ENCODE measurements at regions not wholly inside any gene's neighbourhood (a gene's known extent, or its start where the extent isn't known, plus 50 kb on each side); places are given as distances from the start of the nearest gene placed in this dataset.

- Histone ChIP-seq H2AFZ (no peak overlapping the region), H3K4me1 (no peaks in the 10 kb centered on the region), H3K27me3 (ENCODE audit: control insufficient read depth, insufficient read depth, low read length) (no peaks in the 10 kb centered on the region), H3K4me2 (ENCODE audit: low read length) (no peak overlapping the region), H3K79me2 (no peaks in the 10 kb centered on the region), H3K9ac (no peak overlapping the region), H3K9me3 (ENCODE audit: control insufficient read depth, low read length) (no peaks in the 10 kb centered on the region), H3K4me3 (ENCODE audit: low read depth, low read length) (no peak overlapping the region), H3K27ac (no peak overlapping the region), H3K36me3 (ENCODE audit: control insufficient read depth, insufficient read depth, low read length) (no peaks in the 10 kb centered on the region)
- TF ChIP-seq, protein P1, sequence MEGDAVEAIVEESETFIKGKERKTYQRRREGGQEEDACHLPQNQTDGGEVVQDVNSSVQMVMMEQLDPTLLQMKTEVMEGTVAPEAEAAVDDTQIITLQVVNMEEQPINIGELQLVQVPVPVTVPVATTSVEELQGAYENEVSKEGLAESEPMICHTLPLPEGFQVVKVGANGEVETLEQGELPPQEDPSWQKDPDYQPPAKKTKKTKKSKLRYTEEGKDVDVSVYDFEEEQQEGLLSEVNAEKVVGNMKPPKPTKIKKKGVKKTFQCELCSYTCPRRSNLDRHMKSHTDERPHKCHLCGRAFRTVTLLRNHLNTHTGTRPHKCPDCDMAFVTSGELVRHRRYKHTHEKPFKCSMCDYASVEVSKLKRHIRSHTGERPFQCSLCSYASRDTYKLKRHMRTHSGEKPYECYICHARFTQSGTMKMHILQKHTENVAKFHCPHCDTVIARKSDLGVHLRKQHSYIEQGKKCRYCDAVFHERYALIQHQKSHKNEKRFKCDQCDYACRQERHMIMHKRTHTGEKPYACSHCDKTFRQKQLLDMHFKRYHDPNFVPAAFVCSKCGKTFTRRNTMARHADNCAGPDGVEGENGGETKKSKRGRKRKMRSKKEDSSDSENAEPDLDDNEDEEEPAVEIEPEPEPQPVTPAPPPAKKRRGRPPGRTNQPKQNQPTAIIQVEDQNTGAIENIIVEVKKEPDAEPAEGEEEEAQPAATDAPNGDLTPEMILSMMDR (IDR thresholded peaks at IDR 0.05), result no peak
These were observed 622.5 kb downstream of the TYW1 start for GRCh38 chr7:67619175-67619574.

- no peaks in the 10 kb centered on the region for H3K27me3 ChIP-seq (ENCODE audit: control insufficient read depth, insufficient read depth, low read length)
- H3K4me1 ChIP-seq, result no peaks in the 10 kb centered on the region
- no peak overlapping the region for H2AFZ ChIP-seq
- H3K4me2 ChIP-seq (ENCODE audit: low read length), result no peak overlapping the region
- H3K36me3 ChIP-seq (ENCODE audit: control insufficient read depth, insufficient read depth, low read length), result no peaks in the 10 kb centered on the region
- no peak overlapping the region for H3K9ac ChIP-seq
- H3K27ac ChIP-seq, result no peak overlapping the region
- H3K79me2 ChIP-seq, result no peaks in the 10 kb centered on the region
- no peak overlapping the region for H3K4me3 ChIP-seq (ENCODE audit: low read depth, low read length)
- TF ChIP-seq, protein P1 (IDR thresholded peaks at IDR 0.05), result no peak
- H3K9me3 ChIP-seq (ENCODE audit: control insufficient read depth, low read length), result no peaks in the 10 kb centered on the region
These were observed 623.7 kb downstream of the TYW1 start for GRCh38 chr7:67620216-67620933.

GRCh38 chr7:67621704-67622103, 625.1 kb downstream of the TYW1 start:
- no peaks in the 10 kb centered on the region for H3K36me3 ChIP-seq (ENCODE audit: control insufficient read depth, insufficient read depth, low read length)
- H3K27ac ChIP-seq, result no peak overlapping the region
- H3K27me3 ChIP-seq (ENCODE audit: control insufficient read depth, insufficient read depth, low read length), result no peaks in the 10 kb centered on the region
- H3K4me2 ChIP-seq (ENCODE audit: low read length), result no peak overlapping the region
- no peak overlapping the region for H3K4me3 ChIP-seq (ENCODE audit: low read depth, low read length)
- TF ChIP-seq, protein P1 (IDR thresholded peaks at IDR 0.05), result no peak
- no peak overlapping the region for H2AFZ ChIP-seq
- H3K4me1 ChIP-seq, result no peaks in the 10 kb centered on the region
- H3K9ac ChIP-seq, result no peak overlapping the region
- no peaks in the 10 kb centered on the region for H3K9me3 ChIP-seq (ENCODE audit: control insufficient read depth, low read length)
- no peaks in the 10 kb centered on the region for H3K79me2 ChIP-seq

GRCh38 chr7:67625257-67625737, 628.7 kb downstream of the TYW1 start:
- H3K27ac ChIP-seq, result no peak overlapping the region
- H3K9ac ChIP-seq, result no peak overlapping the region
- no peak overlapping the region for H3K4me2 ChIP-seq (ENCODE audit: low read length)
- no peaks in the 10 kb centered on the region for H3K79me2 ChIP-seq
- H3K4me1 ChIP-seq, result no peaks in the 10 kb centered on the region
- H3K36me3 ChIP-seq (ENCODE audit: control insufficient read depth, insufficient read depth, low read length), result no peaks in the 10 kb centered on the region
- H3K4me3 ChIP-seq (ENCODE audit: low read depth, low read length), result no peak overlapping the region
- H3K9me3 ChIP-seq (ENCODE audit: control insufficient read depth, low read length), result no peaks in the 10 kb centered on the region
- TF ChIP-seq, protein P1 (IDR thresholded peaks at IDR 0.05), result peak; percentile 38
- H2AFZ ChIP-seq, result peak overlapping the region; percentile 50
- H3K27me3 ChIP-seq (ENCODE audit: control insufficient read depth, insufficient read depth, low read length), result no peaks in the 10 kb centered on the region

DNA sequence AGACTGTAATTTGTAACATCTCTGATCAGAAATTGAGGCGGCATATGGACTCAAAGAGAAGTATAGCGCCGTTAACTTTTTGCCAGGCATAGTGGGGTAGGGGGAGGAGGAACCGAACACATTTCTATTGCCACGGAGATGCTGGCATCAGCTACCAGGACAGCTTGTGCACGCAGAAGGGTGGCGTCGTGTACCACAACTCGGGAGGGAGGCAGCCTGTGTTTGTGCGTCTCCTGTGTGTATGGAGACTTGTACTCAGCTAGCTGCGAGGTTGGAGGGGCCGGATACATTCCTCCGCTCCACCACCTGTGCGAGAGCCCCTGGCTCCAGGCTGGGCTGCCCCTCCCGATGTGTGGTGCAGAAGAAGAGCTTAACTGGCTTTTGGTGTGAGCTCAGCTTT, 634.8 kb downstream of the TYW1 start:
- TF ChIP-seq, protein P1 (IDR thresholded peaks at IDR 0.05), result no peak
- H2AFZ ChIP-seq, result no peak overlapping the region
- no peak overlapping the region for H3K4me2 ChIP-seq (ENCODE audit: low read length)
- no peak overlapping the region for H3K4me3 ChIP-seq (ENCODE audit: low read depth, low read length)
- no peaks in the 10 kb centered on the region for H3K36me3 ChIP-seq (ENCODE audit: control insufficient read depth, insufficient read depth, low read length)
- H3K79me2 ChIP-seq, result no peaks in the 10 kb centered on the region
- H3K27ac ChIP-seq, result no peak overlapping the region
- no peaks in the 10 kb centered on the region for H3K4me1 ChIP-seq
- no peak overlapping the region for H3K9ac ChIP-seq
- no peaks in the 10 kb centered on the region for H3K27me3 ChIP-seq (ENCODE audit: control insufficient read depth, insufficient read depth, low read length)
- no peaks in the 10 kb centered on the region for H3K9me3 ChIP-seq (ENCODE audit: control insufficient read depth, low read length)
